ENCODE measurements at regions not wholly inside any gene's neighbourhood (a gene's known extent, or its start where the extent isn't known, plus 50 kb on each side); places are given as distances from the start of the nearest gene placed in this dataset.
"Not testable (repeated sequence)": the region's sequence is repeated elsewhere in the genome, so short reads cannot be mapped to it uniquely, and the experiment has no call there.

DNA sequence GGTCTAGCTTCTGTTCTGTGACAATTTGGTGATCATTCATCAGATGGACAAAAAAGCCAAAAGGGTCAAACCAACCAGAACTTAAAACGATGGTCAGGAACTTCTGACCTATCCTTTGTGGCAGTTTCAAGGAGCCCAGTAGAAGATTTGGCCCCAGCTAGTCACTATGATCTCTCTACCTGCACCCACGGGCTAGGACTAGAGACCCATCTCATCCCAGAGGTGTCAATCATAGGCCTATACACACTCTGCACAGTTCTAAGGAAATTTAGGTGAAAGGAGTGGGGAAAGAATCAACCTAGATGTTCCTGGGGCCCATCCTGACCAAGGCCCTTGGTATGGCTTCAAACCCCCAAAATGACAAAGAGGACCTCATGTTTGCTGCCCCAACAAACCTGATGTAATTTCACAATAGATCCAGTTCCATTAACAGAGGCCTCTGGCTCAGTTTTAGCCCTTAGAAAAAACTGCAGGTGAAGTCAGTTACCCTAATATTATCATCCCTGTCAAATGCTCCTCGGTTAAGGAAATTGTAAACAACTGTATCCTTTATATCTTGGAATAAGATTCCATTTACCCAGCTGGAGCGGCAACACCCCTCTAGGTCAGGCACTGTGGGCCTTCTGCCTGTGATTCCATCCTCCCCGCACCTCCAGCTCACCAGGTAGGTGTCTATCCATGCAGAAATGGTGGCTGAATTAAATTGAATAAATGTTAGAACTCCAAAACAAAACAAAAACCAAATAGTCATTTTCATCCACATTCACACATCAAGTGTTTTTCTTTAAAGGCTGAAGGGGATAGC is 138.7 kb downstream of the ENC1 start:
- no peak for DNase-seq (ENCODE audit: low read depth in 3 of 3, low spot score in 2 of 3)

DNA sequence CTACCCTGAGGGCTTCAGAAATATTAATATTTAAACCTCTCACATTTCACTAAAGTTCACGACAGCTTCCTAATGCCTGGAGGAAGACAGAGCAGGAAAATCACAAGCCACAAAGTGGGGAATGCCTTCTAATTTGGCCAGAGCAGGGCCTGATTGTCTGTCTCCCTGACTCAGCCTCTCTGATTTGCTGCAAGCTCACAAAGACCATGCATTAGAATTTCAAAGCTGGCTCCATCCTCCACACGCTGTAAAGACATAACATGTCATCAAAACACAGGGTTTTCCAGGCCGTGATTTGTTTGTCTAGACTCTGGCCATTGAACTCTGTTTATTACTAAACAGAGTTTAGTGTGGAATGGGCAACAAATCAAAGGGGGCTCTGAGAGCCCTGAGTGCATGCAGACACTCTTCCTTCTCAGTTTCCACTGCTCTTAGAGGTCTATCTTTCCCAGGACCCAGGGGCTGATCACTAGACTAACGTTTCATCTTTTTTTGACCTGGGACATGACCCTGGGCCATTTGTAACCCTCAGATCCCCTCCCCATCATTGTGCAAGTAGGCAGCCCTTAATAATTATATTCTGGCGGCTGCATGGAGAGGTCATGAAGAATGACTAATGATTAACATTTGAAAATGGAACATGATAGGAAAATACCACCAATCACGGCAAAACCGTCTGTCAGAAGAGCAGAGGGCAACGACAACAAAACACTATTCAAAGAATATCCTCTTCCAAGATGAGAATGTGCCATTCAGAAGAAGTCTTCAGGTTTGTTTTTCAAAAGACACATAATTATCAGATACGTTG is 140.2 kb downstream of the ENC1 start:
- DNase-seq (ENCODE audit: low read depth in 3 of 3, low spot score in 2 of 3): no peak

DNA sequence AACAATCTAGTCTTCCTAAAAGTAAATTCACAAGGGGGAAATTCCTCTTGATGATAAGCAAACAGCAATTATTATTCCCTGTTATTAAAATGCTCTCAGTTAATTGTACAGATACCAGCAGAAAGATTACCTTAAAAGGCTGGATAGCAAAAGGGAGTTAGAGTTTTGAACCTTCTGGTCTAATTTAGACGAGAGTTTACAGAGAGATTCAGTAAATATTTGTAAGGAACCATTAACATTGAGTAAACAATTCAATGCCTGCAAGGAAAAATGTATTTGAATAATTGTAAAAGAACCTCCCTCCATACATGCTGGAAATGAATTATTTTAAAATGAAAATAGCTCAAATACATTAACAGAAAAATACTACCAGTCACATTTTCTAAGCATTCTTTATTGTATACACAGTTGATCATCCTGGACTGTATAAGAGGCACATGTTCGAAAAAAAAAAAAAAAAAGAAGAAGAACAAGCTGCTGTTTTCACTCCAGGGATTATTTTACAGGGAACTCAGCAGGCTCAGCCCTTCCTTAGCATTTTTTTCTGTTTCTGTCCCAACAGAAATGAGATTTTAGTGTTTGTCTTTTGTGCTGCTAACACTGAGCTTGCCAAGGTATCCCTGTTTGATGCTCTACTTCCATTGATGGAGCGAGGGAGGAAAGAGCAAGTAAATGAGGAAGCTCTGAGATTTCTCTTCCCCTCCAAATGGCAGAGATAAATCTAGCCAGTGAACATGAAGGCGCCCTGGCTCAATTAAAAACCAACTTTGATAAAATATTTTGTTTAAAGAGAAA is 141.1 kb downstream of the ENC1 start:
- DNase-seq (ENCODE audit: low read depth in 3 of 3, low spot score in 2 of 3): no peak

DNA sequence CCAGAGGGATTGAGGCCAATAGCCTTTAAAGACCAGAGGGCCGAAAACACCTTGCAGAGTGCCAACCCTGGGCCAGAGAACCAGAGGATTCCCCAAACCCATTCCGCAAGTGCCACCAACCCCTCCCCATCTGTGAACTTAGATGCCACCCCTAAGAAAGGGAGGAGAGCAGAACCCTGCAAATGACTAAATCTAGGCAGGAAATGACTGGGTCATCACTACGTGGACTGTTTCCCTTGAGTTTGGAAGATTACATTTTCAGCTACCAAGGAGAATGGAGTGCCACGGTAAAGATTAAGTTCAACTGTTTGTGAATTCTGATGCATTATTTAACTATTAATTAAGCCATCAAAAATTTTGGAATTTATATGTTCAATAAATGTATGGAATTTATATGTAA is 142.8 kb downstream of the ENC1 start:
- no peak for DNase-seq (ENCODE audit: low read depth in 3 of 3, low spot score in 2 of 3)

DNA sequence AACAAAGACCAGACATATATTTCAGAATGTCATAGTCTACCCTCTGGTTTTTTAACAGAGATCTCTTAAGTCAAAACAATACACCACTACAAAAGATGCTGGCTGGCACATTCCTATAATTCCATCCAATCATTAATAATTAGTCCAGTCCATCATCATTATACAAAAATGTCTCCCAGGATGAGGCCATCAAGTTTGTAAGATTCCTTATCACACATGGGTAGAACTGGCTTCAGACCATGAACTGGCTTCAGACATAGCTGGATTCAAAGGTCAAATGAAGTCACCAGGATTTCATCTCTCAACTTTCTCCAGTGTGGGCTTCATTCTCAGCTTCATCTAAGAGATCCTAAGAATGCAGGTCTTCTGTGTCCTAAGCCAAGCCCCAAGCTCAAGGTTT is 147.1 kb downstream of the ENC1 start:
- no peak for DNase-seq (ENCODE audit: low read depth in 3 of 3, low spot score in 2 of 3)

DNA sequence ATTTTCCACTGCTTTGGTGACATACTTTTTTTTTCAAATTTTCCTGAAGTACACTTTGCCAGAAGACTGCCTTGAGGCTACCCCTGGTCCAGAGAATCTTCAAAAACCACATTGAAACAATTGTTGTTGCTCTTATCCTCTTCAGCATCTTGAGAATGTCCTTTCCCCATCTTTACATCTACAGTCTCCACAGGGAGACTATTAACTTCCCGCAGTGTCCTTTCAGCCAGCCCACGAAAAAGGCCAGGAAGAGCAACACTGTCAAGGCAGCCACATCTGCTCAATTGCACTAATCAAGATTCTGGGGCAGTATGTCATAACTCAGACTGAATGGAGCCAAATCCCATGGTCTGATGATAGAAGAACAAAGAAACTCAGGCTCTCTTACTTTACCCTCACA is 148.3 kb downstream of the ENC1 start:
- no peak for DNase-seq (ENCODE audit: low read depth in 3 of 3, low spot score in 2 of 3)

DNA sequence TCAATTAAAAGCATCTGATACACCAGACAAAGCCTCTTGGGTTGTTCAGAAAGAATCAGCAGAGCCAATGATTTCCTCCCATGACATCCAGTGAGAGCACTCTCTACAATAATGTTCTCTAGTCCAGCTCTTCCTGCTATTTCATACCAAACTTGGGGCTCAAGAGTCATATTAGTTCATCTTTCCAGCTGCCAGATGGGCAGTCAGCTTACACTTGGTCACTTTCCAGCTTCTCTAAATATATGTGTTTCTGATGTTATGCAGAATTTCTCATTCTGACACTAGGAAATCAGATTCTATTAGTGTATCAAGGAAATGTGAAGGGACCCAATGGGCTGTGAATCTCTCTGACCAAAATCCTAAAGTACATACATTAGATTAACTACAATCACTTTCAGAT is 148.9 kb downstream of the ENC1 start:
- DNase-seq (ENCODE audit: low read depth in 3 of 3, low spot score in 2 of 3): no peak

DNA sequence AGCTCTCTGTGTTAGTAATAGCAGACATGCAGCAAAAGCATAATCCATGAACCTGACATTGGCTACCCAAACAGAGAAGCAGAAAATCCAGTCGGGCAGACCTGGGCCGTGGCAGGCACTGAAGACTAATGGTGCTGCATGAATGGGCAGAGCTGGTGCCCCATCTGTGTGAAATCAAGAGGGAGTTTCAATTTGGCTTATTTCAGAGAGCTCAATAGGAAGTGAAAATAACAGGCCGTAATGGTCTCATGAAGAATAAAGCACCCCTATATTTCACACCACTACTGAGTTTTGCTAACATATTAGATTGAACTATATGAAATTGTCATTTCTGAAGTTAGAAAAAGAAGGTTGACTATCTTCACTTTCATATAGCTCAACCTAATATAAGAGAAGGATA is 149.7 kb downstream of the ENC1 start:
- no peak for DNase-seq (ENCODE audit: low read depth in 3 of 3, low spot score in 2 of 3)

DNA sequence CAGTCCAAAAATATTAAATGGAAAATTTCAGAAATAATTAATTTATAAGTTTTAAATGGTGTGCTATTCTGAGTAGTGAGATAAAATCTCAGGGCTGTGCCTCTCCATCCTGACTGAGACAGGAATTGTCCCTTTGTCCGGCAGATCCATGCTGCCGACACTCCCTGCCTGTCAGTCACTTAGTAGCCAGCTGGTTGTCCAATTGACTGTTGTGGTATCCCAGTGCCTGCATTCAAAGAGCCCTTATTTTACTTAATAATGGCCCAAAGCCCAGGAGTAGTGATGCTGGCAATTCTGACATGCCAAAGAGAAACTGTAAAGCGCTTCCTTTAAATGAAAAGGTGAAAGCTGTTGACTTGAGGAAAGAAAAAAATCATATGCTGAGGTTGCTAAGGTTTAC is 157.5 kb downstream of the ENC1 start:
- no peak for DNase-seq (ENCODE audit: low read depth in 3 of 3, low spot score in 2 of 3)

DNA sequence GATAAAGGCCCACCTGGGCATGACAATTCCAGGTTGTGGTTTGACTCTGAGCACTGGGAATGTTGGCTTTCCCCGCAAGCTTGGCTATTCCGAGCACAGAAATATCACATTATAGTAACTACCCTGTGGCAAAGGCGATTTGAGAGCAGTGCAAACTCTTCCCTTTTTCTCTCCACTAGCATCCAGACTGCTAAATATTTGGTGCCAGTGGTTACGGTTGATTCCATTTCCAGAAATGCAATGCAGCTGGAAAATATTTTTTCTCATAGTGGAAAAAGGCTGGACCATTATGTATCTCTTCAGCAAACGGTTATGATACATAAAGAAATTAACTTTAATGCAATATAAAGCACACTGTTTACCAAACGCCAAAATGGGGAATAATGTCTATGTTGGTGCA is 158.0 kb downstream of the ENC1 start:
- DNase-seq (ENCODE audit: low read depth in 3 of 3, low spot score in 2 of 3): no peak

DNA sequence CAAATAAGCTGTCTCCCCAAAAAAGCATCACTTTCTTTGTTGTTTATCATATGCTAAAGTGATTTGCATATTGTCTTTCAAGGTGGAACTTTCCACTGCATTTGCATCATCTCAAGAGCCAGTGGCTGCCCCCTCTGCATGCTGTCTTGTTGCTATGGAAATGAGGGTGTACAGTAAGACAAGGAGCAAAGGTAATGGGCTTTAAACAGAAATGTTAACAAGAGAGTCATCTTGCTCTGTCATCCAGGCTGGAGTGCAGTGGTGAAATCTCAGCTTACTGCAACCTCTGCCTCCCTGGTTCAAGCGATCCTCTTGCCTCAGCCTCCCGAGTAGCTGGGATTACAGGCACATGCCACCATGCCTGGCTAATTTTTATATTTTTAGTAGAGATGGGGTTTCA is 159.2 kb downstream of the ENC1 start:
- not testable (repeated sequence) for DNase-seq (ENCODE audit: low read depth in 3 of 3, low spot score in 2 of 3)

DNA sequence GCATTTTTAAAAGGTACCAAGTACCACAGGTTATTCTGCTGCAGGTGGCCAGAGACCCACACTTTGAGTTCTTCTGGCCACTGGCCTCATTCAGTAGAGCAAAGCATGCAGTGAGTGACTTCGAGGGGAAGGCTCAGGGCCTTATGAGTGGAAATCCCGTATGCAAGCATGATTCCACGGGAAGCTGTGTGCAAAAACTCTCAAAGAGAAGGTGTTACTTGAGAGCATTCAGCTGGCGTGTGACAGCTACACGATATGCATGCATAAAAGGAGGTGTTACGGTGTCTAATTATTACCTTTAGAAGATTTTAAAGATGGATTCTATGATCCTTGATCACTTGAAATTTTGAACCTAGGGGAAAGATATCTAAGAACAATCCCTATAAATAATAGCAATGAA is 160.3 kb downstream of the ENC1 start:
- DNase-seq (ENCODE audit: low read depth in 3 of 3, low spot score in 2 of 3): no peak

DNA sequence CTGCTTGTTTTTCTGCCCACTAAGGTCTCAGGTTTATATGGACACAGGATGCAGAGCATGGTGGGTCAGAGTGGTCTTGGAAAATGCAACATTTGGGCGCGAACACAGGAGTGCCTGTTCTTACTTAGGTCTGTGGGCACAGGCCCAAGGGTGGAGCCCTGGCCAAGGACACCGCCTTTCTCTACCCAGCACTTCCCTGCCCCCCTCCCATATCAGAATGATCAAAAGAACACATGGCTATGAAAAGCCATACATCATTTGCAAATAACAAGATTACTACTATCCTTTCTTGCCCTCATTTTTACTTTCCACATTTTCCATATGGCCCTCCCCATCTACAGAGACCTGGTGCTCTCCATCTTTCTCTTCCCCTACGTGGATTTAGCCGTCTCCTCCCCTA is 162.2 kb downstream of the ENC1 start:
- no peak for DNase-seq (ENCODE audit: low read depth in 3 of 3, low spot score in 2 of 3)

DNA sequence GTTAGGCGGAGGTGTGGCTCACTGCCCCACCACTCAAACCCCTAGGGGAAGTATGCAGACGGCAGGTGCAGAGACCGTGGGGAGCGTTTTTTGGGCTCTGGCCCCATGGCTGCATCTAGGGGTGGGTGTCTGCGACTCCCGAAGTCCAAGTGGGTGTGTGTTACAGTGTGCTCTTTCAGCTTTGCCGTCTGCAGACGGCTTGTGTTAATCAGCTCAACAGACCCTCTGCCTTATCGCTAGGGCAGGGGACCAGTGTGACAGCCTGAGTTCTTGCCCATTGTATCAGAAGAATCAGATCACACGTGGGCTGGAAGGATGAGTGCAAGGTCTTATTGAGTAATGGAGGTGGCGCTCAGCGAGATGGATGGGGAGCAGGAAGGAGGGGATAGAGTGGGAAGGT is 162.8 kb downstream of the ENC1 start:
- DNase-seq (ENCODE audit: low read depth in 3 of 3, low spot score in 2 of 3): no peak

DNA sequence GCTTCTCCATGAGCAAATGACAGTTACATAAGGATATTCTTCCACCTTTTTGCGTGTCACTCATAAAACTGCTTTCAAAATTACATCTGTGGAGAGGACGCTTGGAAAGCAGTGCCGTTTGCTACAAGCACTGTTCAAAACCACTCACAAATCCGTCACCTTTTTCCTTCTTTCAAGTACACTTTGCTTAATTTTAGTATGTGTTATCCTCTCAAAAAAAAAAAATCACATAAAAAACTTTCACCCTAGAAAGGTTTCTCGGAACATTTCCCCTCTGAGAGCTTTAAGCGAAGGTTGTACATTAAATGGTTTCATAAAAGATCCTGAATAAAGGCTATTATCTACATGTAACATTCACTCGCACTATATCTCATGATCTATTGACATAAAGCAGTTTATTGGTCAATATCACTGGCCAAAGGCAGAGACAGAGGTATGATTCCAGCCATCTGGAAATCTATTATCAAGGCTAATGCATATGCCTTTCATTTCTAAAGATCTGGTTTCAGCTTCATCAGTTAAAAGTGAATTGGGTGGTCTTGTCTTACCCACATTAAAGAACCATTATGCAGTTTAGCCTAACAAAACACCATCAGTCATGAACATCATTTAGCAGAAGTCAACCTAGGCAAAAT is 163.6 kb downstream of the ENC1 start:
- no peak for DNase-seq (ENCODE audit: low read depth in 3 of 3, low spot score in 2 of 3)

DNA sequence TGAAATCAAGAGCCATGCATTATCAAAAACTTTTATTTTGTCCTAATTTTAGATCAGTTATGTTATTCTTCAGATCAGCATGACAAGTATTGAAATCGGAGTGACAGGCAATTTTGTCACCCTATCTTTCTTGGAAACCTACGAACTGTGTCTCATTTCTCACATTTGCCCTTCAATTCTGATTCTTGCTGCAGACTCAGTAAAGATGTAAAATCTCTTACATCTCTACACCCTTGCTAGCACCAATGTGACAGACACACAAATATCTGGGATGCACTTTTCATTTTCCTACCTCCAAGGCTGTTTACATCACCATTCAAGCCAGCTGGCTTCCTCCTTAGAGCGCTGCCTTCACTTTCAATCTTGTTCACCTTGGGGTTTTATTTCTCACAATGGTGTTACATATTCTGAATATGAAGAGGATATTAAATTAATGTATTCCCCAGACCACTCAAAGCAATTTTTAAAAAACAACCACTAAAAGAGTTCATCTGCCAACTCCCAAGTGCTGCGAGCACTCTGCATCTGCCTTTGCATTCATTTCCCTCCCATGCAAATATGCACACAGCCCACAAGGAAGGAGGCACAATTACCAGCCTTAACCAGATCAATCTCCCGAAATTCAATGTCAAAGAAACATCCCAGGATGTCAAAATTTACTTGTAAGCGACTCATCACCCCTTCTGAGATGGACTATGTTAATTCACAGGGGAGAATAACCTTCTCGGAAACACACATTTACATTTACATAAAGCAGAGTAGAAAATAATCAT is 164.3 kb downstream of the ENC1 start:
- DNase-seq (ENCODE audit: low read depth in 3 of 3, low spot score in 2 of 3): no peak

DNA sequence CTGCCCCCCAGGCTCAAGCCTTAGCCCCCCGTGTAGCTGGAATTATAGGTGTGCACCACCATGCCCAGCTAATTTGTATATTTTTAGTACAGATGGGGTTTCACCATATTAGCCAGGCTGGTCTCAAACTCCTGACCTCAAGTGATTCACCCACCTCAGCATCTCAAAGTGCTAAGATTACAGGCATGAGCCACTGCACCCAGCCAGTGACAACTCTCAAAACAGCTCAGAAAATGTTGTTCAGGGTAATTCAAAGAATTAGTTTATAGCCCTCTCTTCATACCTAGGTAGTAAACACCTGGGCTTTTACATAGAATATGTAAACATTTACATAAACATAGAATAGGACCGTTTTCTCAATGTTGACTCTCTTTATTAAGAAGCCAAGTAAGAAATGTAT is 168.7 kb downstream of the ENC1 start:
- no peak for DNase-seq (ENCODE audit: low read depth in 3 of 3, low spot score in 2 of 3)

DNA sequence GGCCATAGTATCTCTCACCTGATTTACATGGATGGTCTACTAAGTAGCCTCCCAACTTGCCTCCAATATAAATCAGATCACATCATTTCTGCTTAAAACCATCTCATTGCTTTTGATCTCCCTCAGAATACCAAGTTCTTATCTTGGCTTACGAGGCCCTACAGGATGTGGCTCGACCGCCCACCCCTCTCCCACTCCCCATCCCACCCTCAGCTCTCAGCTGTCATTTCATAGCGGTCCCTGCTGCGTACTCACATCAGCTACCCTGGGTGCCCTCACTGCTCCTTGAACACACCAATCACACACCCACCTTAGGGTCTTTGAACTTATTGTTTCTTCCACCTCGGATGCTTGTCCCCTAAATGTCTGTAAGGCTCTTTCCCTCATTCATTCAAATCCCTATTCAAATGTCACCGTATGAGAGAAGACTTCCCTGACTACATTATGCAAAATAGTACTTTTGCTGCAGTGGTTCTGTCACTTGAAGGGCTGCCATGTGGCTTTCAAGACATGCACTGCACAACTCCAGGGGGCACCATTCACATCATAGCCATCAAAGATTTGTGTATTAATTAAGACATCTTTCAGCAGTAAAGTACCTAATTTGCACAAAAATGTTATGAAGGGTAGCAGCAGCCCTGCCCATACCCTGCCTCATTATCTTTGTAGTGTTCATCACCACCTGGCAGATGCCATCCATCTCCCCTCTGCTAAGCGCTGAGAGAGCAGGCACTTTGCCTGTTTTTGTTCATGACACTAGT is 171.1 kb downstream of the ENC1 start:
- no peak for DNase-seq (ENCODE audit: low read depth in 3 of 3, low spot score in 2 of 3)

DNA sequence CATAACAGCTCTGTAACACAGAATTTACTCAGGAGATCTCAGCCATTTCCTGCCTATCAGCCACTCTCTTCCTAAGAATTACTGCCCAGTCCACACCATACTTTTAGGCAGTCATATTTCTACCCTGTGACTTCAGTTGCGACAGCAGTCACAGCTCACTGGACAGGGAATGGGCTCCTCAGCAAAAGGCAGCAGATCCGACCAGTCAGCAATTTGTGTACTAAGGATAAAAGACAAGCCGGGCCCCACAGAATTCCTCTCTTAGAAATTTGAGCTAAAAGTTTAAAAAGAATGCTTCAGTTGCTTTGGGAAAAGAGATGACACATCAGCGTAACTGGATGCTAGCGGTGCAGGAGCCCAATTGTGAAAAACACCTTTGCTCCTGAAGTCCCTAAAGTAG is 172.1 kb downstream of the ENC1 start:
- DNase-seq (ENCODE audit: low read depth in 3 of 3, low spot score in 2 of 3): no peak

DNA sequence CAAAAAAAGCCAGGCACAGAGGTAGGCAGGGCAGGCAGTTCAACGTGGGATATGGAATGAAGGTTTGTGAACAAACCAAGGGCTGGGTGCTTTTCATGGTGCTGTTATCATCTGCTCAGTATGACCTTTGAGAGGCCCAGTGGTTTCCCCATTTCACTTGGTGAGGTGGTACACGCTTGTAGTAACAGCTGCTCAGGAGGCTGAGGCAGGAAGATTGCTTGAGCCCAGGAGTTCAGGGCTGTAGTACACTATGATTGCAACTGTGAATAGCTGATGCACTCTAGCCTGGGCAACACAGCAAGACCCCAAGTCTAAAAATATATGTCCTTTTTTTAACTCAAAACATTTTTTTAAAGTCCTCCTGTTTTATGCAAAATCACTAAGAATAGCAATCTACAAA is 174.8 kb downstream of the ENC1 start:
- no peak for DNase-seq (ENCODE audit: low read depth in 3 of 3, low spot score in 2 of 3)

Data from right renal cortex interstitium (tissue), 3 donors.